OCI-M1 (cell line): ENCODE measurements at regions not wholly inside any gene's neighbourhood (a gene's known extent, or its start where the extent isn't known, plus 50 kb on each side); places are given as distances from the start of the nearest gene placed in this dataset.

Experiments used
- DNase-seq: peaks from one replicate; lab custom pipeline; 2025; lab: John Stamatoyannopoulos, UW

DNA sequence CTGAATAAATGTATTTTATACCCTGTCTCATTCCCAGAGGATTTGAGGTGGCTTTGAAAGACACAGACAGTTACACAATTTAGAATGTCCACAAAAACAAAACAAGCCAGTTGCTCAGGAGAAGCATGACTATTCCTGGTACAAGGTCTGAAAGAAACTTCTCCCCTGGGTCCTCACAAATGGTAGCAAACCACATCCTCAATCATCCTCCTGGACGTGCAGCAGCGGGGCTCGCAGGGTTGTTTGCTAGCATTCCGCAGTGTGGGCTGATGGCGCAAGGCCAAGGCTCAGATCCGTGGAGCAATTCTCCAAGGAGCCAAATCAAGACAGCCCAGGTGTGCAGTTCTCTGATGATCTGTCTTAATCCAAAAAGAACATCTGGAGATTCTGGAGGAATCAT, 210.3 kb downstream of the ACTL7B start:
- DNase-seq: no peak

DNA sequence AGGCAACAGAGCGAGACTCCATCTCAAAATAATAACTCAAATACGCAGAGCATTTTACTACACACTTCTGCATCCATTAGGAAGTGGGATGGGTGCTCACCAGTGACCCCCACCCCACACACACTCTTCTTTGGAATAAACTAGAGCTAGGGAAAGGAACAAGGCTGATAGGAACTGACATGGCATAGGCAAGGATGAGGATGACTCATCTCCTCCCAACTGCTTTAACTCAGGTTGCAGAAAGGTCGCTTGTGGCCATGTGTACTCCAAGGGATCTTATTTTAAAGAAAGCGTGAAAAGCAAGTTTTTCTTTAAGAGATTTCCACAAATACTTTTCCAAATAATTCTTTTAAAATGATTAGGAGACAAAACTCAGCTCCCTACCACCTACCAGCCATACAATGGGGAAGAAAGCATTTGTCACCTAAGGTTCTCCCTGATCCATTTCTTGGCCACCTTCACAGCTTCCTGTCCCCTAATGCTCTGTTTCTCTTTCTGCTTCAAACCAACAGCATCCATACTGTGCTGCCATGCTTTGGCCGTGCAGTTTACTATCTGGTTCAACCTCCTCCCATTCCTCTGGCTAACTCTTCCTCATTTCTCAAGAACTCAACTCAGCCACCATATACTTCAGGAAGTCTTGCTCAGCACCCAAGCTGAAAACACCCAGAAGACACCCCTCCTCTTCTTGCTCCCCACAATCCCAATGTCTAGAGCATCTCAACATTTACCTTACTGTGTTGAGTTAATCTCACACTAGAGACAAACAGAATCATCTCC, 211.9 kb downstream of the ACTL7B start:
- DNase-seq: no peak

GRCh38 chr9:108642871-108643270, 212.9 kb downstream of the ACTL7B start:
- no peak for DNase-seq

DNA sequence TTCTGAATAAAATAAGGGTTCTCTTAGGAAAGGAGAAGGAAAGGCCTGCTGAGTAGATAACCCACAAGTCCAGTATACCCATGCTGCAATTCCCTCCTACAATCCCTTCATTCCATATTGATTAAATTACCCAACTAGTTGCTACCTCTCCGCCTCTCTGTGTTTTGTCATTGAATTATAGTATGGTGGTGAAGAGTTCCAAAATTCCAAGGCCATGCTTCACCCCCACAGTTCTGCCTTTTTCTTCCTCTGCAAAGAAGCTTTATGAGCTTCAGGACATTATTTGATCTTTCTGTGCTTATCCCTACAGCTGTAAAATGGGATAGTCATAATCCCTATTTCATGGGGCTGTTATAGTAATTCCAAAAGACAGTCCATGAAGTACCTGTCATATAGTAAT, 215.6 kb downstream of the ACTL7B start:
- DNase-seq: no peak

DNA sequence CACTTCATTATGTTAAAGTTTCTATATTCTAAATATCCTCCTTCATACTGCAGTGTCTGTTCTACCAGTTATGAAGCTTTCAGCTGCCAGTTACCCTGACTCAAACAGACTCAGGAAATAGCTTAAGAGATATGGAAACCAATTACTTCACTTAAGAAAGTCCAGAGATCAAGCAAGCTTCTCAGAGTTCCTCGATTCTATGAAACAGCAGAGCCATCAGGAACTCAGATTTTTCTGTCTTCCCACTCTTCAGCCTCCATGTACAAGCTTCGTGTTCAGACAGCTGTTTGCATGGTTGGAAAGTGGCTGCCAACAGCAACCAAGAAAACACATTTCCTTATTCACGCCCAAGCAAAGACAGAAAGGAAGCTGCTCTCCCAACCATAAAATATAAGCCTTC, 216.1 kb downstream of the ACTL7B start:
- DNase-seq: no peak

- no peak for DNase-seq
These were observed 216.7 kb downstream of the ACTL7B start for GRCh38 chr9:108639091-108639490.

DNA sequence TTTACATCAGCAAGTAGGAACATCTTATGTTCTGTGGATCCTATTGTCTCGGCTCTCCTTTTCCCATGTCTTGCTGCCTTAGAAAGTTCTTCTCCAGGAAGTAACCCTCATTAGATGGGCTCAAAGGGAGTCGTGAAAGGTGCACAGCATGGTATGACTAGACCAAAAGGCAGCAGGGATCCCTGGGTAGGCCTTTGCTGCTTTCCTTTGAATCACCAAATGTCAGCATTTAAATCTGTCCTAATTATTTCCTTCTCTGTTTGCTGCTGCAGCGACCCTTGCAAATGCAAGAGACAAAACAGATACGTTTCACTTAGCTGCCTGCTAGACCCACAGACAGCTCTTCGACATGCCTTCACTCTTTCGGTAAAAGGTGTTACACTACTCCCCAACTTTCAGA, 218.4 kb downstream of the ACTL7B start:
- DNase-seq: no peak

GRCh38 chr9:108636013-108636412, 219.8 kb downstream of the ACTL7B start:
- no peak for DNase-seq

- DNase-seq: no peak
These were observed 220.9 kb downstream of the ACTL7B start for GRCh38 chr9:108634672-108635462.

GRCh38 chr9:108634204-108634603, 221.6 kb downstream of the ACTL7B start:
- DNase-seq: no peak

DNA sequence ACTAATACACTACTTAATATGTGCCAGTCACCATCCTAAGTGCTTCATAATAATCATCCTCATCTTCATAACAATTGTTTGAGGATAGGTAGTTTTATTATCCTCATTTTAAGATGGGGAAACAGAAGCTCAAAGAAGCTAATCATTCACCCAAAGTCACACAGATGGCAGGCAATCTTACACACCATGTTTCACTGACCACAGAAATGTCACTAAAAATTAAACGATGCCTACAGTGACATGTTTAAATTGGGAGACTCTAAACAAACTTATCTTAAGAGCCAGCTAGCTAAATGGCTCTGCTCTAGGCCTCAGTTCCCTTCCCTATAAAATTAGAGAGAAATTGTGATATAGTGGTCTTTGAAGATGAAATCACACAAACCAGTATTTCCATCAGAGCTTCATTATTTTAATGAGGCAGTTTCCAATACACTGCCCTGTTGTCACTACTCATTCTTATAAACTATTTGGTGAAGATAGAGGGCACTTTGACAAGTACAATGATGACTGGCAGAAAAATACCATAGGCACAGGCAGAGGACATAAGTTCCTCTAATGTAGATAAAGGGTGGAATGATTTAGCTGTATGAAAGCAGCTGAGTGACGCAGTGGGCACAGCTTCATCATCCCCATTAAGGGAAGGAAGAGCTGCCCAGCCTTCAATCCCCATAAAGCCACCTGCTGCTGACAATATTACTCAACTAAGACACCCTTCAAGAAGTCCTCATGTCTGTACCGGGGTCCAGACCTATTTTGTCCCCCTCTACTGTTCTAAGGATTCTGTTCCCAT, 224.1 kb downstream of the ACTL7B start:
- no peak for DNase-seq

DNA sequence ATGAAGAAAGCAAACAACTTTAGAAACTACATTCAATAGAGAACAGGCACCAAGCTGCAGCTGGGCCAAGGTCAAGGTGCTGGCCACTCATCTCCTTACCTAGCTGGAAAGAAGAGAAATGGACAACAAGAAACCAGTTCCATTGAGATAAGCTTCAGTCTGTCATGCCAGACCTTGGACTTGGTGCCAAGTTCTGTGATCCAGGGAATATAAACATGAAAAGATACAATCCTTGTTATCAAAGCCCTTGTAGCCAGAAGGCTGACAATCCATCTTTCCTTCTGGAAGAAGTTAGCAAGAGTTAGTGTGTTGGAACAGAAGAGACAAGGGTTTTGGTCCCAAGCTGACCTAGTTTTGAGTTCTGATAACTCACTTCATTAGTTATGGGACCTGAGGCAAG, 227.5 kb downstream of the ACTL7B start:
- DNase-seq: no peak

GRCh38 chr9:108626743-108627142, 229.0 kb downstream of the ACTL7B start:
- no peak for DNase-seq

- peak; percentile 28 for DNase-seq
These were observed 233.6 kb downstream of the ACTL7B start for GRCh38 chr9:108621991-108622855.

DNA sequence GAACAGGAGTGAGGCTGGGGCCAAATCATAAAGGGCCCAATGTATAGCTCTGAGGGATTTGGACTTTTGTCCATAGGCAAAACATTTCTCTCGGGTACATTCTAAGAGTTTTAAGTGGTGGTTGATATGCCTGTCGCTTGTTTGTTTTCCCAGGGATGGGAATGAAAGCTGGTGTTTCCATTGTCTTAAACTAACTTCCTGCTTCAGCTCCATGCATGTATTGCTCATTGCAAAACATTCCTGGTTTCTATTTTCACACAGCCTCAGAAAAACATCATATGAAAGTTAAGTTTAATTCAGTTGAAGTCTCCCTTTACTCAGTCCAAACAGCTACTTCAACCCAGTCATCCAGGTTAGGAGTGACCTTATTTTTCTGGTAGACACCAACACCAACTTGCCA, 235.0 kb downstream of the ACTL7B start:
- no peak for DNase-seq

- no peak for DNase-seq
These were observed 236.8 kb downstream of the ACTL7B start for GRCh38 chr9:108618906-108619550.

- DNase-seq: no peak
These were observed 238.1 kb downstream of the ACTL7B start for GRCh38 chr9:108617676-108618075.

GRCh38 chr9:108615152-108615551, 240.6 kb downstream of the ACTL7B start:
- peak; percentile 1 for DNase-seq

DNA sequence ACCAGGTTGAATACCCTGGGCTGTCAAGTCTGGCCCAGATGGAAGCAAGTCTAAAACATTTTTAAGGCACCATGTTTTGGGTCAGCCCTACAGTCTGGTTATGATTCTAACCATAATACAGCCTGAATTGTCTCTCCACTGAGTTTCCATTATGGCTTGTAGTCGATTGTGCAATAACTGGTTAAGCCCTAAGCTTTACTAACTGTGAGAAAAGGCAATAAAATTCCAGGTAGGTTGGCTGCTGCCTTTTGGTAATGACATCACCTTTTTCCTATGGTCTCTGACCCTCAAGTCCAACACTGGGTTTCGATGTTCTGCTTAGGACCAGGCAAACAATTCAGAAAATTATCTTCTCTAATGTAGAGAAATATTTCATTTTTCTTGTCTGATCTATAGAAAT, 243.3 kb downstream of the ACTL7B start:
- DNase-seq: no peak

GRCh38 chr9:108609897-108610253, 245.9 kb downstream of the ACTL7B start:
- DNase-seq: no peak

DNA sequence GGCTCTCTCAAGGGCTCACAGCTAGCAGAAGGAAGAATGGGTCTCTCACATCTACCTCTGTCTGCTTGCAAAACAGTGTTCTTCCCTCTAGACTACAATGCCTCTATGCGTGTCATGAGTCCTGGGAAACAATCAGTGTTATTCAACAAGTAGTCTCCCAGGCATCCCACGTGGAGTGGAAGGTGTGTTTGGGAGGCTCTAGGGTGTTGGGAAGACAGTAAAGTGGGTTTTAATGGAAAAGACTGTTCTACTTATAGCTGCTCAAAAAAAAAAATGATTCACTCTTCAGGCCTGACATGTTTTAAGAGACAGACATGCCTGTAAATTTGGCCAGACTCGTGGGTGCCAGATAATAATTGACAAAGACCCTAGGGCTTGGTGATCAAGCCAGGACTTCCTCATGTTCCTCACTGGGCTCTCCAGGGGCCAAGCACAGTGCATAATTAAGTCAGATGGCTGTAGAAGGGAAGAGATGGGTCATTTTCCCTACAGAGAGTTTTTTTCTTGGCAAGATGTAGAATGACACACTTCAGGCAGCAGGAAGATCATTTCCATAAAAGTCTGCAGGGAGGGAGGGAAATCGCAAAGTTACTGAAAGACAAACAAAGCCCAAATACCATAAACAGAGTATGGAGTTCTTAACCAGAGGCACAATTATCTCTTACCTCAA, 246.4 kb downstream of the ACTL7B start:
- DNase-seq: no peak
